HG03103 (cell line): ENCODE measurements at regions not wholly inside any gene's neighbourhood (a gene's known extent, or its start where the extent isn't known, plus 50 kb on each side); places are given as distances from the start of the nearest gene placed in this dataset.
"Not testable (repeated sequence)": the region's sequence is repeated elsewhere in the genome, so short reads cannot be mapped to it uniquely, and the experiment has no call there.

Source experiments
- ATAC-seq: cut with Tn5 transposase; IDR thresholded peaks from one replicate; pipeline ENCODE4 v1.9.1; 2021; ENCODE audit warnings: low read depth; ENCODE audit not compliant: unreplicated experiment

DNA sequence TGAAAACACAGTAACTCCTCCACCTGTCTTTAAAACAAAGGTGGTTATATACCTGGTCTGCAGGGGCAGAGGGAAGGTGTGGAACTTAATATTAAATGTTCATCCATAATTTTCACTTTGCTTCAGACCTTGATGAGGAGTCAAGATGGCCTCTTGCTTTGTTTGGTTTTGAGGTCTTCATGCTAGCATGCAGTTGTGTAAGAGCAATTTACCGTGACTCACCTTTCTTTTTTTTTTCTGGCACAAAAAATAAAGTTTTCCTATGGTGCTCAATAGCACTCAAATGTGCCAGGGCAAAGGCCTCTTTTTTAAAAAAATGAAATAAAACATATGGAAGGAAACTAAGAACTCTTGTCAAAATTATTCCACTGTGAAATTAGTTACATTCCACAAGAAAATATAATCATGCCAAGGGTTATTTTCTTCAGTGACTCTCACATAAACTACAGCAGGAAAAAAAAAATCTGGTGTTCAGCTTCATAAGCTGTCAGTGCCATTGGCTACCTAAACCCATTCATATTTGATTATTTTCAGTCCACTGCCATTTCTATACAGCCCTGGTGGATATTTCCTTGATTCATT is 128.2 kb downstream of the SLC7A11 start:
- peak; percentile 24 for ATAC-seq

DNA sequence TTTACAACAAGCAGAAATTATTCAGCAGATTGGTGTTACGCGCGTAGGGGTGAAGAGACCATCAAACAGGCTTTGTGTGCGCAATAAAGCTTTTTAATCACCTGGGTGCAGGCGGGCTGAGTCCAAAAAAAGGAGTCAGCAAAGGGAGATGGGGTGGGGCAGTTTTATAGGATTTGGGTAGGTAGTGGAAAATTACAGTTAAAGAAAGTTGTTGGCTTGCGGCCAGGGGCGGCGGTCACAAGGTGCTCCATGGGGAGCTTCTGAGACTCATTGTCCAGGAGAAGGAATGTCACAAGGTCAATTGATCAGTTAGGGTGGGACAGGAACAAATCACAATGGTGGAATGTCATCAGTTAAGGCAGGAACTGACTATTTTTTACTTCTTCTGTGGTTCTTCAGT is 129.3 kb downstream of the SLC7A11 start:
- ATAC-seq: not testable (repeated sequence)

DNA sequence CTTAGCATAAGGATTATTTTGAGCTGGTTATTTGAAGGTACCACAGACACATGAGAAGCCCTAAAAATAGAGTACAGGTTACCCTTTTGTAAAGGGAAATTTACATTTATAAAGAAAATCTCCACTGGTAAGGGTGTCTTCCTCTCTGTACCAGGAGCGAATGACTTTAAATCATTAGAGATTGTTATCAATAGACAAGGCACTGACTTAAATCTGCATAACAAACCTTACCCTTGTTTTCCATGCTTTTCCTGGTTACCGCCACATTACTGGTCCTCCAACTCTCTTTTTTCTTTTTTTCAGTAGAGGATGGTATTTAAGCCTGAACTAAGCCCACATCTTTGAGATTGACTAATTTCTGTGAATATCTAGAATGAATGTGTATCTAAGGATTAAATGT is 129.8 kb downstream of the SLC7A11 start:
- ATAC-seq: no peak

DNA sequence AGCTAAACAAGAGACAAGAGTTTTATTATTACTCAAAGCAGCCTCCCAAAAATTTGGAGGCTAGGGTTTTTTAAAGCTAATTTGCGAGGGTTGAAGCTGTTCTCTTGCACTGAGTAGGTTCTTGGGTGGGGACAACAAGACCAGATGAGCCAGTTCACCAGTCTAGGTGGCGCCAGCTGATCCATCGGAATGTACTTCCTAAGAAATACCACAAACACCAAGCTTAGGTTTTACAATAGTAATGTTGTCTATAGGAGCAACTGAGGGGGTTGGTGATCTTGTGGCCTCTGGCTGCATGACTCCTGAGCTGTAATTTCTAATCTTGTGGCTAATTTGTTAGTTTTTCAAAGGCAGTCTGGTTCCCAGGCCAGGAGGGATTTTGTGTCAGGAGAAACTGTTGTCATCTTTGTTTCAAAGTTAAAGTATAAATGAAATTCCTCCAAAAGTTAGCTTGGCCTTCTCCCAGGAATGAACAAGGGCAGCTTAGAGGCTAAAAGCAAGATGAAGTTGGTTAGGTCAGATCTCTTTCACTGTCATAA is 130.6 kb downstream of the SLC7A11 start:
- ATAC-seq: no peak

DNA sequence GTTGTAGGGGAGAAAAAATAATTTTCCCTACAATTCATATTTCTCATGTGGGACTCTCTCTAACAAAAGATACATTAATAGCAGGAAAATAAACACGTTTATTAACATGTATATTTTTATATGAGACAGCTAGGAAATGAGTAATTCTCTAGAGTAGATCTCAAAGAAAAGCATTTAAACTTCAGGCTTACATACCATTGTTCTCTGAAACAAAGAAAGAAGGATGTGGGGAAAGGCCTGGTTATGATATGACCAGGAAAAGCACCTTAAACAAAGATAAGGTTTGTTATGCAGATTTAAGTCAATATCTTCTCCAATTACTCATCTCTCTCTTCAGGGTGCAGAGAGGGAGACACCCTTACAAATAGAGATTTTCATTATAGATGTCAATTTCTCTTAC is 131.3 kb downstream of the SLC7A11 start:
- no peak for ATAC-seq

DNA sequence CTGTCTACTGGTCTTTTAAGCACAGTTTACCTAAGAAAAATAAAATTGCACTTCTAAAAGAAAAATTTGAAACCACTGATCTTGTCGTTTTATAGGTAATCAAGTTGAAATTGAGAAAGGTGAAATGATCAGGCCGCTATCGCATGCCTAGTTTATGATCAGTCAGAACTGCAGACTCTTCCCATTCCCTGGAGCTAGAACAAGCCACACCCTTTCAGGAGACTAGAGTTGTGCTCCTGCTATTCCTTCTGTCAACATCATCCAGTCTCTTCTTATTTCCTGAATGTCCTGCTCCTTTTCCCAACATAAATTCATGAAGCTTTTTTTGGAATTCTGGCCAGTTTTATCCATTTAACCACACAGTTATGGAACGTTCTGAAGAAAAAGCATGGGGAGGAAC is 135.1 kb downstream of the SLC7A11 start:
- no peak for ATAC-seq

DNA sequence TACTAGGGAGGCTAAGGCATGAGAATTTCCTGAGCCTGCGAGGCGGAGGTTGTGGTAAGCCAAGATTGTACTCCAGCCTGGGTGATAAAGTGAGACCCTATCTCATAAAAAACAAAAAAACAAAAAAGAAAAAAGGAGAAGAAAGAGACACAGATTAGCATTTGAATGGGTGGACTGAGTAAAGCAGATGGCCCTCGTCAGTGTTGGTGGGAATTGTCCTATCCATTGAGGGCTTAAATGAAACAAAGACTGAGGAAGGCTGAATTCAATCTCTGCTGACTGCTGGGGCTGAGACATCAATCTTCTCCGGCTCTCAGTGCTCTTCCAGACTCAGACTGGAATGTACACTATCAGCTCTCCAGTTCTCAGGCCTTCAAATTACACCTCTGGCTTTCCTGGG is 136.8 kb downstream of the SLC7A11 start:
- ATAC-seq: no peak

DNA sequence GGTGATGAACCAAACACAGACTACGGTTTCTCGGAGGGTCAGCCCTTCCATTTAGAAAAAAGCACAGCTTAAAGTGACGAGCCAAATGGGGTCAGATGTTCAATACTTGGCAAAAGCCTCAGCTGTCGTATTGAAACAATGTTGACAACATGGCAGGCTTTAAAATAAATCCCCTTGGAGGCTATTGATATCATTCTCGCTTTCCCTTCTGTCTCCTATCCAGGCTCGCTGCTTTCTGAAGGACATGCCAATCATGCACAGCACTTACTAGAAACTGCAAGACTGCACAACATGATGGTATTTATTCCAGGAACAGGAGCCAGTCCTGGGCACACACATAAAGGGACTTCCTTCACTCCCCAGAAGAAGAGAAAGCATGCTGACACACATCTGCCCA is 137.9 kb downstream of the SLC7A11 start:
- no peak for ATAC-seq

DNA sequence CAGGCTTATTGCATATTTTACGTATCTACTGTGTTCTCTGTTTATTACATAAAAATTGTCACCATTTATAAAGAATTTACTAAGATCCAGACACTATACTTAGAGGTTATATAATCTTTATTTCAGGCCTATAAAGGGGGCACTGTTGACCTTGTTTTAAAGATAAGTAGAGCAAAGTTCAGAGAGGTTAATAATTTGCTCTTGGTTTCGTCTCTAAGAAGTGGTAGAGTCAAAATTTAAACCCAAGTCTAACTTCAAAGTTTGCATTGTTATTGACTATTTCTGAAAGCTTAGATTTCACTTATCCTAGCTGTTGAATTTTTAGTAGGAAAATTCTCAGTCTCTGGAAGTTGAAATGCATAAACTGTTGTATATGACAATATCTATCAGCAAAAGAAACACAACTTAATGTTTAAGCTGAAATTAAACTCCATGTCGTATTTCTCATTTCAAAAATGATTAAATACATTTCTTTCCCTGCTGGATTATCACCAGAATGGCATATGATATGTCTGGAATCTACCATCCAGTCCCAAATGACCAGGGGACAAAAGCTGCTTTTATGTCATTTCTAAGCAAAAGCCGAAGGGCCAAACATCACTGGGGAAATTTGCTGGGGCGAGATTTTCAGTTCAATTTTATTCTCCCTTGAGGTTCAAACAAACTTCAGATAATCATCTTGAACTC is 138.4 kb downstream of the SLC7A11 start:
- ATAC-seq: no peak

DNA sequence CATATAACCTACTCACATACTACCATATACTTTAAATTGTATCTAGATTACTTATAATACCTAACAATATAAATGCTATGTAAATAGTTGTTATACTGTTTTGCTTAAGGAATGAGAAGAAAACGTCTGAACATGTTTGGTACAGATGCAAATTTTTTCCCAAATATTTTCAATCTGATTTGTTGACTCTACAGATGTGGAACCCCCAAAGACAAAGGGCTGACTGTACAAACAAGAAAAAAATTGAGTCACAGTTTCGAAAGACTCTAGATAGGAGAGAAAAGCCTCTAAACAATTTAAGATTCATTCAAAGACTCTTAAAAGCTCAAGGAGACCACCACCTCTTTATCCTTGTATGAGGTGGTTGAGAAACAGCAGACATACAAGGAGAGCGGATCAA is 142.8 kb downstream of the SLC7A11 start:
- ATAC-seq: no peak

DNA sequence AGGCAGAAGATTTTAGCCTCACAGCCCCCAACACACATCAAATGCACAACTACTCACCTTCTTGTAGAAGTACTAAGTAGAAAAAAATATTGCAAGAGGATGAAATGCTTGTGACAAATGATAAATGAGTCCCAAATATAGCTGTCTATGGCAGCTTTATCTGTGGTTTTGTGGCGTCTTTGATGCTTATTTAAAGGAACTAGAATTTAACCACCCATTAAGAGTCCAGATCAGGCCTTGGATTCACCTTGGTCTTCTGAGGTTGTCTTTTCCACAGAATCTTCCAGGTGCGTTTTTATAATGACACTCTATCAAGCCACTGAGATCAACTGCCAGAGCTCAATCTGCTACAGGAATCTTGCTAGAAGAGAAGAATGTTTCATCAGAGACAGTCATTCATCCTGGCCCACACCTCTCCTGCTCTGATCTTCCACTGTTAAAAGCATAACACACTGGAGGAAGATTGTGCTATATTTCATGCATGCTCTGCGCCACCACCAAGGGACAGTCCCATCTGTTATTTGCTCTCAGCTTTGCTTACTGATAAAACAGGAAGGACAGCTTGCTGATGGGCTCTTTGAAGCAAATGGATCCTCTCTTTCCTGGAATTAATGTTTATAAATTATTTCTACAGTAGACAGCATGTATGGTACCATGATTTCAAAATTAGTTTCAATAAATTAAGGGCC is 144.1 kb downstream of the SLC7A11 start:
- ATAC-seq: no peak

DNA sequence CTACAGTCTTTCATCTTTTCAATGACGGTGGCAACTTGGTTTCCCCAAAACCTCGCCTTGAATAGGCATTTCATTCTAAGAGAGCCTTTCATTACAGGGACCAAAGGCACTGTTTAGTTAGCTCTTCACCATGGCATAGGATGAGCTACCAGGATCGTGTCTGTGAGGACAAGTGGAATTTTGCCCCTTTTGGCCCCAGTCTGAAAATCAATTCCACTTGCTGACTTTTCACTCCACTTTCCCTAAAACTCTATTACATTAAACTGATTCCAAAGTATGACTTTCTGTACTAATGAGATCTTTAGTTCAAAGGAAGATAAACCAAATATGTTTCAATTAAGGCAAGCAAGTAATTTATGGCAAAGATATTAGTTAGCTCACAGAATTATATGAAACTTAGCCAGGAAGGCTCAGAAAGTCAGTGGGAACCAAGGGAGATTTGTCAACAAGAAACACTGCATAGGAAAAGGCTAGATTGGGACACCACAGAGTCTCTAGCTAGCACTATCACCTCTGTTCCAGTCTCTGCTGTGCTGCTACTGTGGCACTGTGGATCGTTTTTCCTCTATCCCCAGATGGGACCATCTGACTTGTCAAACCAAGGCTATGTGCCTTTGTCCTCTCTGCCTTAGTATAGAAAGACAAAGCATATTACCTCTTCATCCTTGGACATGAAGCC is 145.6 kb downstream of the SLC7A11 start:
- ATAC-seq: no peak

DNA sequence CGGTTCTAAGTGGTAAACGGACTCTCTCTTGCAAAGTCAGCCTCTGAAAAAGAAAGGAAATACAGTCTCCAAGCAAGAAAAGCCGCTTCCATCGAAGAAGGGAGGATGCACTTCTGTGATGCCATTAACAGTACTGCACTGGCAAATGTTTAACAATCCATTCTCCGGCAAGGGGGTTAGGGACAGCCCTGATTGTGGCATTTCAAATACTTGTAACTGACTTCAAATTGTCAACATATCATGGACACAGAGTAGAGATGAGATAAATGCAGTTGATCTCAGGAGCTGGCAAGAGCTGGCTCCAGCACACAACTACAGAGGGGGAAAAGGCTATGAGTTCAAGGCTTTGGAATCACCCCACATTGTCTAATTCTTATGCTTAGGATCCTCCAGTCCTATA is 146.8 kb downstream of the SLC7A11 start:
- no peak for ATAC-seq

DNA sequence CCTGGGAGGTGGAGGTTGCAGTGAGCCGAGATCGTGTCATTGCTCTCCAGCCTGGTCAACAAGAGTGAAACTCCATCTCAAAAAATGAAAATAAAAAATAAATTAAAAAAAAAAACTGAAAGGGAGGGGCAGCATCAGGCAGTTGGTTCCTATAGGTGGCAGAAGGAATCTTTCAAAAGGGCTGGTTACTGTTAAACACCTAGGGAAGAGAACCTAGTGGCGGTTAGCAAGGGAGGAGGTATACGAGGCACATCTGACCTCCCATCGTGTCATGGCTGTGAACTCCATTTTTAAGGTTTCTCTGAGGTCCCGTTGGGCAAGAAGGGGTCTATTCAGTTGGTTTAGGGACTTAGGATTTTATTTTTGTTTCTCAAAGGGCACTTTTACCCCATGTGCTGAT is 150.1 kb downstream of the SLC7A11 start:
- ATAC-seq: no peak

DNA sequence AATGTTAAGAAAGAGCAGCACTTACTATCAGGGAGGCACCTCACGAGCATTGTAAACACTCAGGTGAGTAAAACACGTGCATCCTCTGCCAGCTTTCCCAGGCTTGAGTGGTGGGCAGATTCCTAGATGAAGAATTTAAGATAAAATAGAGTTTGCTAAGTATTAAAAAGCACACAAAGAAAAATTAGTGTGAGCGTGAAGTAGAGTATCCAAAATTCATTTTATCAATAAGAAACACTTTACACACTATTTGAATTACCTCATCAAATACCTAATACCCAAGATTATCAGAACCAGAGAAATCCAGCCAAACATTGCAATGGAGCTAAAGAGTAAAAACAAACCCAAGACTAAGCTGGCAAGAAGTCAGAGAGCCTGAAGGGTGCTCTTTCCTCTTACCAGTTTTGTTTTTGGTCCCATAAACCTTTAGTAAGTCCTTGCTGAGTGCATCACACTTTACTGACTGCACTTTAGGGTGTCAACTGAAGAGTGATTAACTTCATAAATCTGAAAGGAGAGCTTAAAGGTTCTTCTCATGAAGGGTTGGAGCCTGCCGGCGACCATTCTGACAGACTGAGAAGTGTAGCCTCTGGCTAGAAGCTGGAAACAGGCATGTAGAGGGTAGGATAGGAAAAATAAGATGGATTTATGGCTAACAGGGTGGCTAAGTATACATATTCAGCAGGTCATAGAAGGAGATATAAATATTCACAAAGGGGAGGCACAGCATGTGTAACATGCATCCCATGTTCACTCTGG is 151.1 kb downstream of the SLC7A11 start:
- ATAC-seq: no peak

DNA sequence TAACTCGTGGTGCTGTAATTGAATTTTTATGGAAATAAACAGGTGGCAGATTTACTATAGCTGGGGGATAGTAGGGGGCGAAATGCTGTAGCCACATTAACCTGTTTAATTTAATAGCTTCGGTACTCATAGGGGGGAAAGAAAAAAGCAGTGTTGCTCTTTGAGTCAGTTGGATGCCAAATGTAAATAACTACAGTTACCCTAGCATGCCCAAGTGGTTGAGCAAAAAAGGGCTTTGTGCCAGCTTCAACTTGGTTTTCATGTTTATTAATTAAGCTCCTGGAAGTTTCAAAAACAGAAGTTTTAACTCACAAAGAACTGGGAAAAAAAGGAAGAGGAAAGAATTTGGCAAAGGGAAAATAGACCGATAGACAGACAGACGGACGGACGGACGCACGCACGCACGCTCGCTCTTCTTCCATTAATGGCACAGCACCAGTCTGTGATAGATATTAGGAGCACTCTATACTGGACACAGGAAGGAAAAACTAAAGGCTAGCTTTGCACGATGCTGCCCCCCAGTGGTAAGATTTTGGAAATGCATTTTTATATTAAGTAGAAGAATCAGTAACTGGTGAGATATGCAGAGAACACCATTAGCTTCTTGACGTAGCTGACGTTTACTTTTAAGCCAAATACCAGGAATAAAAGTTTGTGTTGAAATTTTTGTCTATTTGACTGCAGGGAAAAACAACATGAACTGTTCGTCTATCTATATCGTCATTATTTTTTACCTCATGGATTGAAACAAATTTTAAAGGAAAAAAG is 151.8 kb downstream of the SLC7A11 start:
- peak; percentile 93 for ATAC-seq

DNA sequence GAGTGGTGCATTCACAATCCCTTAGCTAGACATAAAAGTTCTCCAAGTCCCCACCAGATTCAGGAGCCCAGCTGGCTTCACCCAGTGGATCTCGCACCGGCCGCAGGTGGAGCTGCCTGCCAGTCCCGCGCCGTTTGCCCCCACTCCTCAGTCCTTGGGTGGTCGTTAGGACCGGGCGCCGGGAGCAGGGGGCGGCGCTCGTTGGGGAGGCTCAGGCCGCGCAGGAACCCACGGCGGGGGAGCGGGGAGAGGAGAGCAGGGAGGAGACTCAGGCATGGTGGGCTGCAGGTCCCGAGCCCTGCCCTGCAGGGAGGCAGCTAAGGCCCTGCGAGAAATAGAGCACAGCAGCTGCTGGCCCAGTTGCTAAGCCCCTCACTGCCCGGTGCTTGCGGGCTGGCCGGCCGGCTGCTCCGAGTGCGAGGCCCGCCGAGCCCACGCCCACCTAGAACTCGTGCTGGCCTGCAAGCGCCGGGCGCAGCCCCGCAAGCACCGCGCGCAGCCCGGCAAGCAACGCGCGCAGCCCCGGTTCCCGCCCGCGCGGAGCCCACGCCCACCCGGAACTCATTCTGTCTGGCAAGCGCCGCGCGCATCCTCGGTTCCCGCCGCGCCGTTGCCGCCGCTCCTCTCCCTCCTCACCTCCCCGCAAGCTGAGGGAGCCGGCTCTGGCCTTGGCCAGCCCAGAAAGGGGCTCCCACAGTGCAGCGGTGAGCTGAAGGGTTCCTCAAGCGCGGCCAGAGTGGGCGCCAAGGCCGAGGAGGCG is 153.5 kb downstream of the SLC7A11 start:
- ATAC-seq: no peak

DNA sequence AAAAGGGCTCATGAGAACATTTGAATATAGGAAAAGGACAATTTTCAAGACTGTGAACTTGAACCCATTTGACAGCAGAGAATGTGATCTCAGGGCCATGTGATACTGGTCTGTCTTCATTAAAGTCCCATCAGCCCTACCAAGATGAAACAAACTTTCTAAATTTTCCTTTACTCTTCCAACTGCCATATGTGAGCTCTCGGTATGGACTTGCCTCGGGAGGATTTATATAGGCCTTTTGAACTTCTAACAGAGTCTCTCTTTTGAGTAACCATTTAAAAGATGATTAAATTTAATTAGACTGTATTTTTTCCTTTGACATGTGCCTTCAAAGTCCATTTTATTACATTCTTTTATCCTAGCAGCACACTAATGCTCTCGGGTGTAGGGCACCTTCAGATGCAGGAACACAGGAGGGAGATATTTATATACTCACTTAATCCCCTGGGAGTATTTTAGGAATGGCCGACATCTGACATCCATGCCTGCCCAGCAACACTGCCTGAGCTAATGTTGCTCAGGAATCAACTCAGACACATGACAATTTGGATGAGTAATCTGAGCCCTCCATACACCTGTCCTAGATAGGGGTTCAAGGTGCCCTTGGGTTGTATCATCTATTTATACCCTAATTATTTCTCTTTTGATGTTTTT is 155.0 kb downstream of the SLC7A11 start:
- no peak for ATAC-seq

DNA sequence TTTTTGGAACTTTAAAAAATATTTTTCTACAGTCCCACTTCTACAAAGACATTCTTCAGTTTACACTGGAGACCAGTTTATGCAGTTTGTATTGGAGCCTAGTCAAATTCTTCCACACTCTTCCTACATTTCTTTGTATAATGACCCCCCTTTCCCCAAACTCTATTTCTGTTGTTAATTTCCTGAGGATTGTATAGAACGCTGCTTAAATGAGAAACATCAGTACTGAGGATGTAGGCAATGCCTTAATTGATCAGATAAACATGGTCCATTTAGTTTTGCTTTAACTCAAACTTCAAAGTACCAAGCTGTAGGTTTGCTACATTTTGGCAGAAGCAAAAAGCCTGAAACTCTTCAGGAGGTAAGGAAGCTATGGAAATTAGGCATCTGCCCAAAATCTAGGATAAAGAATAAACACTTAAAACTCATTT is 155.5 kb downstream of the SLC7A11 start:
- no peak for ATAC-seq
